Glomerular visceral epithelial cell (primary cell): ENCODE measurements at regions not wholly inside any gene's neighbourhood (a gene's known extent, or its start where the extent isn't known, plus 50 kb on each side); places are given as distances from the start of the nearest gene placed in this dataset.
"Not testable (repeated sequence)": the region's sequence is repeated elsewhere in the genome, so short reads cannot be mapped to it uniquely, and the experiment has no call there.

ENCODE experiments used
- DNase-seq: peaks from one replicate; pipeline ENCODE4 v3.0.0-alpha.2; 2016; ENCODE audit errors: extremely low spot score

DNA sequence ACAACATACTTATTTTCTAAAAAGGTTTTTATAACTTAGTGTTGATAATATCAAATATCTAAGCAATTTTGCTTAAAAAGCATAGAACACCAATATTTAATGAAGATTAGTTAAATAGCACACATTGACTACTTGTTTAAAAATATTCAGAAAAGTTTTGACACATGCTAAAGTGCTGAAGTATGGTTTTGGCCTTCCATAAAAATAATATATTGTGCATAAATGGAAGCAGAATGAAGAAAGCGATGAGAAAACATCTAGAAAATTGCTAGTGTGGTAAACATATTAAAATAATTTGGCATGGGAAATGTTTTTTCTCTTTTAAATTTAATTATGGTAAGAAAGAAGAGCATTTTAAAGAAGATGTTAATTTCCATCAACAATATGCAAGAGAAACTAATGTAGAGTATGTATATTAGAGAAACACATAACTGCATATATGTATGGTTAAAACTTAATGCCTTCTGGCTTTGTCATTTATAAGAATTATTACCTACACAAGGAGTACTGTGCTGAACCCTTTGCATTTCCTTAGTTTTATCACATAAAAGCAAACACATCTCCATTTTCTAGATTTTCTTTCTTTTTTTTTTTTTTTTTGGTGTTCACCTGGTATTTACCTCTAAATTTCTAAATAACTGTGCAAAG is 921.0 kb upstream of the ADAMTS5 start:
- DNase-seq: not testable (repeated sequence)

DNA sequence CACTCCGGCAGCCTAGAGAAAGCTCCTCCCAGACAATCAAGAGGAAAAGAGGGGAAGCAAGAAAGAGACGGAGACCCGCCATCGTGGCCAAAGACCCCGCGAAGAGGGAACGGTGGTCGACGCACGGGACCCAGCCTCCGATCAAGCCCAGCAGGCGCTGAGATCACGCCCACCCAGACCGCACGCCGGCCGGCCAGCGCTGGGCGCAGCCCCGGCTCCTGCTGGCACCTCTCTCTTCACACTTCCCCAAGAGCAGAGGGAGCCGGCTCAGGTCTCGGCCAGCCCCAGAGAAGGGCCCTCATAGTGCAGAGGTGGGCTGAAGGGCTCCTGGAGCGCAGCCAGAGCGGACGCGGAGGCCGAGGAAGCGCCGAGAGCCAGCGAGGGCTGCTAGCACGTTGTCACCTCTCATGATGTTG is 918.4 kb upstream of the ADAMTS5 start:
- no peak for DNase-seq

DNA sequence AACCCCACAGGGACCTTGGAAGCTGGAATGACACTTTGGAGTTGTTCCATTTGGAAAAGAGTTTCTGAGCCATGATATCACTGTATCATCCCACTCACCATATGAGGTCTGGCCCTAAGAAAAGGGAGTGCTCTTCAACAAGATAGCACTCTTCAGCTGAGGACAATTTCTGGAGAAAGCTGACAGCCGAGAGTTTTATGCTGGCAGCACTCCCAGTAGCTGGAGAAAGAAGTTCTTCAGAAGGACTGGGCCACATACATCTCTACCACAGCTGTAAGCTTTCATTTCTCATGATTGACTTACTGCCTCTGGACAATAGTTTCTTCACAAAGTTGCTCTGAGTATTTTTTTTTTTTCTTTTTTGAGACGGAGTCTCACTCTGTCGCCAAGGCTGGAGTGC is 914.4 kb upstream of the ADAMTS5 start:
- not testable (repeated sequence) for DNase-seq

DNA sequence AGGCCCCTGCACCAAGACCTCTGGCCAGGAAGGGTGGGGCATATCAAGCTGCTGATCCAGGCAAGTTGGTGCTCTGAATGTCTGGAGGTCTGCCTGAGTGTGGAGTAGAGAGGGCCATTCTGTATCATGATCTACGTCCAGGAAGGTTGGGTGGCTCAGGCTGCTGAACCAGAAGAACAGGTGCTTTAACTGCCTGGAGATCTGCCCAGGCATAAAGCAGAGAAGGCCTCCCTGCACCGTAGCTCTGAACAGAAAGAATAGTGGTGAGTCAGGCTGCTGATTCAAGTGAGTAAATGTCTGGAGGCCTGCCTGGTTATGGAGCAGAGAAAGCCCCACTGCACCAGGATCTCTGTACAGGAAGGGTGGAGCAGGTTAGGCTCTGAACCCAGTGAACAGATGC is 905.5 kb upstream of the ADAMTS5 start:
- not testable (repeated sequence) for DNase-seq

DNA sequence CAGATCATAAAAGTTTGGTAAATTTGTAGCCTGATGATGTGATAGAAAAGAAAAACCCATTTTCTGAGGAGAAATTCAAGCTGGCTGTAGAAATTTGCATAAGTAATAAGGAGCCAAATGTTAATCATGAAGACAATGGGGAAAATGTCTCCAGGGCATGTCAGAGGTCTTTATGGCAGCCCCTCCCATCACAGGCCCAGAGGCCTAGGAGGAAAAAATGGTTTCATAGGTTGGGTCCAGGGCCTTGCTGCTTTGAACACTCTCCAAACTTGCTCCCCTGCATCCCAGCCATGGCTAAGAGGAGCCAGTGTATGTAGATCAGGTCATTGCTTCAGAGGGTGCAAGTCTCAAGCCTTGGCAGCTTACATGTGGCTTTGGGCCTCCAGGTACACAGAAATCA is 903.9 kb upstream of the ADAMTS5 start:
- DNase-seq: not testable (repeated sequence)

DNA sequence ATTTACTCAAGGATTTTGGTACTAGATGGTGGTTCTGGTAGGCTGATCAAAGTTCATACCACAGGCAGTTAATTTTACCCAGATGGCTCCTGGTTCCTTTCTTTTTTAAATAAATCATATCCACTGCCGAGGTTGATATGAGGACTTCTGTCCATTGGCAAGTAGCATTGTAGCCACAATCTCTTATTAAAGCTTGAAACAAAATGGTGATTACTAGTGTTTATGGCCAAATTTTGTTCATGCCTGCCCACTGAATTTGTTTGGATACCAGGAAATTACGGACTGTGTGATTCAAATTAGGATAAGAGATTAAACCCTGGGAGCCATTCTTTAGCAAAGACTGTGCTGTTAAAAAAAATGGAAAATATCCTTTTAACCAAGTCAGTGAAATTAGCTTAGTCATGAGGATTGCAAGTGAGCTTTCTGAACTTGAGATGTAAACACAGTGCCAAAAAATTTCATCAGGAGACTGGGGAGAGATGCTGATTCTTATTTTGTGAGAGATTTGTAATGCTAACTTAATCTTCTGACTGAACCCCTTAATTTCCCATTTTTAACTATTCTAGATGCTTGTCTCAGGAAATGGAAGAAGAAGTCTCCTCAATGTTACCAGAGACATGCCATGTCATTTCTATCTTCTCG is 893.5 kb upstream of the ADAMTS5 start:
- DNase-seq: not testable (repeated sequence)

DNA sequence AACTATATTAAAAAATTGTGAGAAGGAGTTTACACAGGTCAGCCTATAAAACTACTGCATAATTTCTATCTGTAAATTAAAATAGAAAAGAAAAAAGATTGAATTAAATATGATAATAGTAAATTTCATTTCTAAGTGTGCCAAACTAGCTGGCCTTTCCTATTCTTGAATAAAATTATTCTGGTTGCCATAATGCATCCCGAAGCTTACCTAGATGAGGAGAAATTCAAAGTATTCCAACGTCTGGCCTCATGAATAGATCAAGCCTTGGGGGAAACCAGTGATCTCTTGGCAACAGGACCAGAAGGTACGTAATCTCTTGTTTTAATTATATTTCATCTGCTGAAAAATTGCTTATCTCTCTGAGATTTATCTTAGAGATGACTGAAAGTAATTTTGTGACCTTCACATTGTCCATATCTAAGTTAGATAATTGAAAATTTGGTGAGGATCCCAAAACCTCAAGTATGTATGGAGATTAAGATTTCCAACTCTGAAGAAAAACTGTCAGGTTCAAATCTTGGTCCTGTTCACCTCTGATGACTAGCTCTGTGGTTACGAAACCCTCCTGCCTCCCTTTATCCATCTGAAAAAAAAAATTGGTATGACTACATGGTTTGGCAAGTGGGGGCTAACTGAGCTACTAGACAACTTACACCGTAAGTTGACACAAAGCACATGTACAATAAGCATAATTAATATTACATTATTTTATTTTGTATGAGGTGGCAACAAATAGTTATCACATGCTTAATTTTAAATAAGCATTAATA is 891.4 kb upstream of the ADAMTS5 start:
- DNase-seq: not testable (repeated sequence)

DNA sequence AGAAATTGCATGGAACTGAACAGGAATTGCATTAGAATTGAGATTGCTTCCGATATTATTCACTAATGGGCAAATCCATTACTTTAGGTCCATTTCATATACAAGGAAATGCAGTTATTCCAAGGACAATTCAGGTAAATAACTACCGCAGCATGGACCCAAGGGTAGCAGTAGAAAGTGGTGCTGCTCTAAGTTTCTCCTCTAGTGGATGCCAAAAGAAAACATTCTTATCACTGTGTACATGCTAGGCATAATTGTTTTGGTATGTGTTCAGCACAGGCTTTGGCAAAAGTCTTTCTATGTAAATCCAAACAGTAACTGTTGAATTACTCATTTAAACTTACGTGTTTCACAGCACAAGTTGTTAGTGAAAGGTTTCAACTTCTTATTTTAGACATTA is 890.1 kb upstream of the ADAMTS5 start:
- DNase-seq: not testable (repeated sequence)

DNA sequence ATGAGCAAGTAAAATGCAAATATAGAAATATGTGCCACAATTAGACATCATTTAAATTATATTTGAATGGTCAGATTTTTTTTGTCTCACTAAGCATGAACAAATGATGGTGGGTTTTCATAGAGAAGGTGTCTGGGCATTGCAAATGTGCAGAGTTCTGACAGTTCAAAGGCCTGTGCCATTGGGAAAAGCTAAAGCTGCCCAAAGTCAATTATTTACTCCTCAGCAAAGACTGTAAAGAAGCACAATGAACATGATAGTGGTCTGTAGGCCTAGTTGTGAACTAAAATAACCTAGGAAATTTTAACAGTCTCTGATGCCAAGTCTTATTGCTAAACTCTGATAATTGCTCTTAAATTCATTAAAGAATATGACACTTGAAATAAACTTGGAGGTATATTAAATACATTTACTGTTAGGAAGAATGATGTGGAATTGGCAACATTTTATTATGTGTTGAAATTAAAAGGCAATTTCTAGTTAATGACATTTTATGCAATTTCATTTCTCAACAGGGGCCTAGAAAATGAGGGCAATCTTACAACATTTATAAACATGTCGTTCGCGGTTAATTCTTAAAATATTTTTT is 874.3 kb upstream of the ADAMTS5 start:
- DNase-seq: no peak

DNA sequence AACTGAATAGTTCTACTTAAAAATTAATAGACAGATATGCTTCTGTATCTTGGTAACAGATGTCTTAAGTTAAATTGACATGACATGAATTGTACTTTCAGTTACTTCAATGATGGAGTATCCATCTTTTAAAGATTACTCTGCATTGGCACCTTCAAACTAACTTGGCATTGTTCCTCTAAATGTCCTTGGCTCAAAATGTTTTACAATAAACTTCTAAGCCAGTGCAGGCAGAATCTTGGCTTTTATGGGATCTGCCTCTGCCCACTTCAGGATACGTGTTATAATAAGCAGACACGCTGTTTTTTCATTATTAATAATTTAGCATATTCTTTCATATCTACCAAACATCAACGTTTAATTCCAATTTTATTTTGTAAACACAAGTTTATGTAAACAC is 873.4 kb upstream of the ADAMTS5 start:
- no peak for DNase-seq

DNA sequence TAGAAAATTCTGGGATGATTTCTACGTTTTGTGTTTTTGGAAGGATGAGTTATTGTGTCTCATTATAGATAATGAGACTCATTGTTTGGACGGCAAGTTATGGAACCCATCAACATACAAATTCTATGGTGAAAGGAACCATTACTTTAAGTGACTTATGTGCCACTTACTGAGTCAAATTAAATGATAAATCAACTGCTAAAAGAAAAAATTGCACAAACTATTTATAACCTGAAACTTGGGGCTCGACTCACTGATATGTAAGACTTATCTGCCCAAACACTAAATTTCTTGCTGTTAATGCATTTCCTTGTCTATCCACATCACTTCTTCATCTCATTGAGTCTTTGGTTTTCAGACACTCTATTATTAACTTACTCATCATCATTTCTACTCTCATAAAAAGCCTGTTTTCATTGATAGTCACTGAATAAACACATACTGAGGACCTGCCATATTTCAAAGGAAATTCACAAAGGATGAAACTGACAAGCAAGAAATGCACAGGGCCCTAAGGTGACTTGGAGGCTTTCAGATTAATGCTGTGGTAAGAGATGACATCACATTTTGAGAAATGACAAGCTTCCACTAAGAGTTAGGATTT is 872.7 kb upstream of the ADAMTS5 start:
- no peak for DNase-seq

DNA sequence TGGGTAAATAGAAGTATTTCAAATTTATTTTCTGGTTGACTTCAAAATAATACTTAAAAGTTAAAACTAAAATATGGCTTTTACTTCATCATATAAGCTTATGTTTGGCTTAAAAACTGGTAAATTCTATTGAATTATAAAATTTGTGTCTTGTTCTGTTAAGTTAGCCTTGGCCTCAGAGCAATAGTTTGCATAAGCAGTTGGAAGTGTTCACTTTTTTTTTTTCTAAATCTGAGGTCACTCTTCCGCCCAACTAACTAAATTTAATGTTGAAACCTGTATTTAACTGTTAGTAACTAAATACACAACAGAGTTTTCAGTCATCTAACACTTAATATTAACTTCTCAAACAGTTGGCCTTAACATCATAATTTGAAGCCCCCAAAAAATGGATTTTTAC is 871.7 kb upstream of the ADAMTS5 start:
- no peak for DNase-seq

DNA sequence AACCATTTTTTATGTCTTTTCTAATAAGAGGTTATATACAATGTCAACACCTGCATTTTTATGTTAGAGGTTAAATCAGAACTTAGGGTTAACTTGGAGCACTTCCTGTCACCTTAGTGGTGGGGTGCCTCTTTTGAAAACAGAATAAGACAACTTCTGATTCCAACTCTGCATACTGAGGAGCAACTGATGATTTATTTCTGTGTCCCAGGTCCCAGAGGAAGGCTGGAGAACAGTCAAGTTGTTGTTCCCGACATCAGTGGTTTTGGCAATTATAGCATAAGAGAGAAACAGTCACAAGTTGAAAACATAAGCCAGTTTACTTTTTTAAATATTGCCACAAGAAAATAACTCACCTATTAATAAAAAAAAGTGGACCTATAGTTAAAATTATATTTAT is 871.0 kb upstream of the ADAMTS5 start:
- DNase-seq: no peak

DNA sequence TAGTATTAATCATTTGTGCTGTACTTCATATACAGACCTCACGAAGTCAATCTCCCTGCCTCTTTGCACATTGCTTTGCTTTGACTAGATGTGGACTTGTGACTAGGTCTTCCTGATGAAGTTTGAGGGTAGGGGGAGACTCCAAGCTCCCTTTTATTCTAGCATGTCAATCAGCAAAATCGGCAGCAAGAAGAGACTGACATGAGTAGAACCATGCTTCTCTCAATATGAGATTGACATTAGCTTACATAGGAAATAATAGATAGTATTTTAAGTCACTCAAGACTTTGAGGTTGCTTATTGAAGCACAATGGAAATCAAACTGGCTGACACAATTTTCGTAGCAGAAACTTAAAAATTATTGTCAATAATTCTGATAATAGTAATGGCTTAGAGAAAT is 866.4 kb upstream of the ADAMTS5 start:
- no peak for DNase-seq

DNA sequence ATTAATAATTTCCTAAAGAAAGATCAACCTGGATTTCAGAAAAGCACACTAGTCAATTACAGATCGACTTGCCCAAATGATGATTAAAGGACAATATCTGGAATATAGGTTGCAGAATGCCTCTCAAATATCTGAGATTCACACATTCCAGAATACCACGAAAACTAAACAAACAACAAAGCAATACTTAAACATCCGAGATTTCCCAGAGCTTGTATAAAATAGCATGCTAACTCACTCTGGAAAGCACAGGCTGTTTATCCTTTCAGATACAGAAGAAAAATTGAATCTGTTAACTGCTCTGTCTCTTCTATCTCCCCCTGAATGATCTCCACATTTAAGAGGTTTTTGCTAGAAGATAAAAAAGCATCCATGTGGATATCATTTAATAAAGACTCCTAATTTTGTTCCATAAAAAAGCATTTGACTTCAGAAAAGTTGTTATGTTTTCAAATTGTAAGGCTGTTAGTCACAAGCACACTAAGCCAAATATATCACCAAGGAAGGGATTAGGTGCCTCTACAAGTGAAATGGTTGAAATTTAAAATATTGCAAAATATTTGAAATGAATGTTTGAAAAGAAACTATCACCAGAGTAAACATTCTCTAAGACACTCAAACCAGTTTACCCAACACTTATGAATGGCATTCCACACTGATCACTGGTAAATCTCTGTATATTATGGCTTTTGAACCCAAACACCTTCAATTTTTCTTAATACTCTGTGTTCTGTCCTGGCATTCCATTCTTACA is 865.1 kb upstream of the ADAMTS5 start:
- no peak for DNase-seq

DNA sequence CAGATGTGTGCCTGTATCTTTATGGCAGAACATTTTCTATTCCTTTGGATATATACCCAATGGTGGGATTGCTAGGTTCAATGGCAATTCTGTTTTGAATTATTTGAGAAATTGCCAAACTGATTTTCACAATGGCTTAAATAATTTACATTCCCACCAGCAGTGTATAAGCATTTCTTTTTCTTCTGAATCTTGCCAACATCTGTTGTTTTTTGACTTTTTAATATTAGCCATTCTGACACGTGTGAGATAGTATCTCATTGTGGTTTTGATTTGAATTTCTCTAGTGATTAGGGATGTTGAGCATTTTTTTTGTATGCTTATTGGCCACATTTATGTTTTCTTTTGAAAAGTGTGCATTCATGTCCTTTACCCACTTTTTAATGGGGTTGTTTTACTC is 864.3 kb upstream of the ADAMTS5 start:
- DNase-seq: no peak

DNA sequence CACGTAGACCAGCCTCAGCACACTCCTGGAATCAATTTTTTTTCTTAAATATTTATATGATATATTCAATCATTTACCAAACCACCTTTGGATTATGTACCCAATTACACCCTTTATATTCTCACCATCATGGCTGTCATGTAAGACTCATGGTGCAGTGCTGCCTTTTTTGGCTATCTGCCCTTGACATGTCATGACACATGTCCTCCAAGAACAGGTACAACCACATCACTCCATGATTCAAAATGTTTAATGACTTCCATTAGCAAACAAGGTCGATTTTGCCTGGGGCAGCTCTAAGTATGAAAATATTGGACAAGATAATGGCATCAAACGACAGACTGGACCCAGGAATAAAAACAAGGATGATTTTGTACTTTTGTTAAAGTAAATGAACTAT is 861.1 kb upstream of the ADAMTS5 start:
- no peak for DNase-seq

DNA sequence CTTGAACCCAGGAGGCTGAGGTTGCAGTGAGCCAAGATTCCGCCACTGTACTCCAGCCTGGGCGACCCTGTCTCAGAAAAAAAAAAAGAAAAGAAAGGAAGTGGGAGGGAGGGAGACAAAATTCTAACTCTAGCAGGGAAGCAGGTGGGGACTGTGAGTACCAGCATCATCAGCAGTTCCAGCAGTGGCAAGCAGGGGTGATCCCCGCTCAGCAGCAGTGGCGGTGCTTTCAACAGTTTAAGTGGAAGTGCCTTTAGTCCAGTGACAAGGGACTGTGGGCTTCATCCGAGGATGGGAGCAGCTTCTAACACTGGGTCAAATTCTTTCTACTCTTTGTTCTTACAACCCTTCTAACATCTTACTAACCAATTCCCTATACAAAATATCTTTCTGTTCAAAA is 858.1 kb upstream of the ADAMTS5 start:
- DNase-seq: no peak

DNA sequence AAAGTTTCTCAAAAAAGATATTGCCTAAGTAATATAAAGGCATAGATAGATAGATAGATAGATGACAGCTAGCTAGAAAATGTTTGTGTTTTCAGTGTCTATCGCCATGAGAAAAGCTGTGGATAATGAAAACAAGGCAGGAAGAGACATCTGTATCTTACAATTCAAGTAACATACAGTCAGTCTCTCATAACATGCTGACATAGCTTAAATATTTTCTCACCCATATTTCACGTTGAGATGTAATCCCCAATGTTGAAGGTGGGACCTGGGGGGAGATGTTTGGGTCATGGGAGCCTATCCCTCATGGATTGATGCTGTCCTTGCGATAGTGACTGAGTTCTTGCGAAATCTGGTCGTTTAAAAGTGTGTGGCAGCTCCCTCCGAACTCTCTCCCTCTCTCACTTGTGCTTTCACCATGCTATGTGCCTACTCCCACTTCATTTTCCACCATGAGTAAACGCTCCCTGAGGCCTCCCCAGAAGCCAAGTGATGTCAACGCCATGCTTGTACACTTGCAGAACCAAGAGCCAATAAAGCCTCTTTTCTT is 856.8 kb upstream of the ADAMTS5 start:
- DNase-seq: no peak

DNA sequence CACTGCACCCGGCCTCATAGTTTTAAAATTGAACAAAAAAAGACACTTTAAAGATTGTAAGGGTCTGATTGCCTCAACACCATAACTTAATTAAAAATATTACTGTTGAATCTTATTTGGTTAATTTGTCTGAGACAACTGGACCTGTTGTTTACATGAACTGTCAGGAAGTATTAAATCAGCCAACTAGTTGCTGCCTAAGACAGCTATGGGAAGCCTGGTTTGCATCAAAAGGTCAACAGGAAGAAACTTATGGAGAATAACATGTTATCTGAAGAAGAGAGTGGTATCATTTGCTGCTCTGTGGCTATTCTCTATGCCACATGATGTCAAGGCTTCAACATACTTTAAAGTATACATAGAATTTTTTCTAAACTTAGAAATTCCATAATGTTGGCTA is 853.5 kb upstream of the ADAMTS5 start:
- DNase-seq: no peak

DNA sequence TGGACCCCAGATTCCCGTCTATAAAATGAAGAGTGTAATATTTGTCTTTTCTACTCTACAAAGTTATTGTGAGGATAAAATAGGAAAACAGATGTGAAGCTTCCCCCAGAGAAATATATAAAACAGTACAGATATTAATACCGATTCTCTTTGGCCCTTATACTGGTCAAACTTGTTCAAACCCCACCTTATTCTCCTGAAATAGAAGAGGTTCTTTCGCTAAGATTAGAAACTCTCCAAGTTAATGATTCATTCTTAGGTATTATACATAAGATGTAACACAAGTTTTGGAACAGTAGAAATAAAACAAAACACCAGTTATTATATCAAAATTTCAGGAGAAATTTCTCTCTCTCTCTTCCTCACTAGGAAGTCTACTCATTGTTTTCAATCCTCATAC is 852.4 kb upstream of the ADAMTS5 start:
- no peak for DNase-seq
